Spleen (tissue), 11 donors: ENCODE measurements at regions not wholly inside any gene's neighbourhood (a gene's known extent, or its start where the extent isn't known, plus 50 kb on each side); places are given as distances from the start of the nearest gene placed in this dataset.

Source experiments
- DNase-seq: peaks from one replicate; pipeline ENCODE4 v3.0.0-alpha.2; 2020
- H3K27ac ChIP-seq, 8 donors: fragments of 200-600 bp; sonication (generic) in 7 of 8; 1 replicate in 4 of 8; 2 replicates in 4 of 8; pipeline versions ENCODE4 v1.5.0 to v1.8.0; 2016 to 2021; ENCODE audit warnings: inconsistent platforms in 4 of 8, mild to moderate bottlenecking in 4 of 8, moderate library complexity in 1 of 8
- H3K27me3 ChIP-seq, 7 donors: fragments of 200-600 bp; sonication (generic) in 6 of 7; replicated peaks in 1 of 7; 1 replicate in 4 of 7; 2 replicates in 3 of 7; pipeline versions ENCODE4 v1.5.0 to v1.8.0; 2016 to 2021; ENCODE audit warnings: inconsistent platforms in 3 of 7, mild to moderate bottlenecking in 1 of 7
- H3K36me3 ChIP-seq, 6 donors: fragments of 200-600 bp; sonication (generic) in 5 of 6; 1 replicate in 4 of 6; 2 replicates in 2 of 6; pipeline versions ENCODE4 v1.5.0 to v1.8.0; 2016 to 2021; ENCODE audit warnings: inconsistent platforms in 2 of 6
- H3K4me1 ChIP-seq, 6 donors: fragments of 200-600 bp; sonication (generic) in 5 of 6; 1 replicate in 3 of 6; 2 replicates in 3 of 6; pipeline versions ENCODE4 v1.5.0 to v1.8.0; 2016 to 2021; ENCODE audit warnings: inconsistent platforms in 3 of 6
- H3K4me3 ChIP-seq, 8 donors: fragments of 200-600 bp; sonication (generic) in 7 of 8; 1 replicate in 4 of 8; 2 replicates in 4 of 8; pipeline versions ENCODE4 v1.5.0 to v1.8.0; 2016 to 2021; ENCODE audit warnings: inconsistent platforms in 4 of 8, mild to moderate bottlenecking in 4 of 8, moderate library complexity in 2 of 8
- H3K9me3 ChIP-seq, 8 donors: fragments of 200-600 bp; sonication (generic) in 7 of 8; 1 replicate in 4 of 8; 2 replicates in 4 of 8; pipeline versions ENCODE4 v1.5.0 to v1.8.0; 2016 to 2021; ENCODE audit warnings: inconsistent platforms in 4 of 8
- CTCF ChIP-seq, 11 experiments: fragments of 200-600 bp in 7 of 11; fragments of 450-650 bp in 4 of 11; sonication (generic) in 4 of 11; IDR thresholded peaks in 8 of 11; conservative IDR thresholded peaks in 3 of 11; 1 replicate in 7 of 11; 2 replicates in 4 of 11; pipeline versions ENCODE4 v1.4.0 to v1.8.0; 2016 to 2021; ENCODE audit warnings: antibody characterized with exemption in 11 of 11, inconsistent platforms in 4 of 11, mild to moderate bottlenecking in 1 of 11
- POLR2A ChIP-seq, 3 donors: fragments of 450-650 bp; IDR thresholded peaks; one replicate each; pipeline ENCODE4 v1.5.1; 2017; ENCODE audit warnings: antibody characterized with exemption in 3 of 3, mild to moderate bottlenecking in 1 of 3
- POLR2AphosphoS5 ChIP-seq, 3 donors: sonication (generic); formaldehyde crosslinking; IDR thresholded peaks; one replicate each; pipeline ENCODE4 v1.5.1; 2017; ENCODE audit warnings: antibody characterized with exemption in 3 of 3
- WGBS, 5 donors: extraction: QIAGEN DNeasy Blood & Tissue Kit in 3 of 5; methylation state at CpG; one replicate each; pipeline versions ENCODE4 v1.1.5 to v1.1.7; 2013 to 2018; 5-methylcytosine and 5-hydroxymethylcytosine counted together
- intact Hi-C: fragments of 100-400 bp; cut with DNase I; formaldehyde crosslinking; loops from one replicate; pipeline ENCODE4 v1.15.0; 2023; ENCODE audit warnings: low total_unique reads
- donor health status: healthy with polysubstance abuse.
- donor health status: DM: no; HTN: no; CAD: no; lungs with moderate emphysema.
- donor health status: DM: no; HTN: no; CAD: no.
- donor health status: Bipolar disorder and iron deficiency.
- donor health status: healthy.
- donor health status: DM: no; HTN: no; CAD: no.
- donor health status: DM: yes; HTN: yes; CAD: no.

GRCh38 chr4:114087596-114088230, 108.3 kb upstream of the ARSJ start:
- intact Hi-C loops, result no loop called here
- Histone ChIP-seq H3K4me1 (no peaks in the 10 kb centered on the region), H3K36me3 (no peaks in the 10 kb centered on the region), H3K9me3 (no peaks in the 10 kb centered on the region), H3K27me3 (no peaks in the 10 kb centered on the region), H3K4me3 (no peak overlapping the region), H3K27ac (no peak overlapping the region)
- 56 to 81% (median 63%) methylated on average over 1 of the region's 1 CpG for WGBS, 5 donors
- no peak for DNase-seq
- no peak for TF ChIP-seq CTCF (IDR thresholded peaks at IDR 0.05 in 8 of 11, conservative IDR thresholded peaks at IDR 0.05 in 3 of 11)
- TF ChIP-seq POLR2AphosphoS5 (IDR thresholded peaks at IDR 0.05), result no peak
- TF ChIP-seq POLR2A (IDR thresholded peaks at IDR 0.05), result no peak

GRCh38 chr4:114088481-114088880, 109.0 kb upstream of the ARSJ start:
- TF ChIP-seq POLR2A (IDR thresholded peaks at IDR 0.05), result no peak
- no peak for TF ChIP-seq CTCF (IDR thresholded peaks at IDR 0.05 in 8 of 11, conservative IDR thresholded peaks at IDR 0.05 in 3 of 11)
- no peak for TF ChIP-seq POLR2AphosphoS5 (IDR thresholded peaks at IDR 0.05)
- no peaks in the 10 kb centered on the region for H3K4me1 ChIP-seq
- H3K9me3 ChIP-seq, result no peaks in the 10 kb centered on the region
- H3K27ac ChIP-seq, result no peak overlapping the region
- H3K27me3 ChIP-seq, result no peaks in the 10 kb centered on the region
- no peak overlapping the region for H3K4me3 ChIP-seq
- intact Hi-C loops, result no loop called here
- DNase-seq, result no peak
- no peaks in the 10 kb centered on the region for H3K36me3 ChIP-seq

DNA sequence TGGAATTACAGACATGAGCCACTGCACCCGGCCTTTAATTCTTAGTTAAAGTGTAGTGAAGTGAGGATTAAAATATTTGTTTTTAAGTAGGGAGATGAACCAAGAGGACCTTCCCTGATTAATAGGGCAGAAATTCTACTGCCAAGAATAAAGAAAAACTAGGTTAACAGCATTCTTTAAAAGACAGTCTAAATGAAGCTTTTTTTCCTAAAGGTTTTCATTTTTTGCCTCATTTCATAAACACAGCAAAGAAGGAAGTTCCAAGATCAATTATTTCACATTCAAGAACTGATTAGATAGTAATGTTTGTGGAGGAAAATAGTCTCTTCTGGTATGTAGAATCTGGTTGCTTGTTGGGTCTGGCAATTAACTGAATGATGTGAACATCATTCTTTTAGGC, 112.1 kb upstream of the ARSJ start:
- H3K27me3 ChIP-seq, result no peaks in the 10 kb centered on the region
- intact Hi-C loops, result no loop called here
- 75 to 88% (median 81%) methylated on average over 1 of the region's 1 CpG for WGBS, 5 donors
- TF ChIP-seq POLR2A (IDR thresholded peaks at IDR 0.05), result no peak
- TF ChIP-seq CTCF (IDR thresholded peaks at IDR 0.05 in 8 of 11, conservative IDR thresholded peaks at IDR 0.05 in 3 of 11), result no peak
- TF ChIP-seq POLR2AphosphoS5 (IDR thresholded peaks at IDR 0.05), result no peak
- H3K27ac ChIP-seq, result no peak overlapping the region
- H3K36me3 ChIP-seq, result no peaks in the 10 kb centered on the region
- H3K4me3 ChIP-seq, result no peak overlapping the region
- H3K4me1 ChIP-seq, result no peaks in the 10 kb centered on the region
- no peak for DNase-seq
- H3K9me3 ChIP-seq, result no peaks in the 10 kb centered on the region

GRCh38 chr4:114093221-114093715, 113.8 kb upstream of the ARSJ start:
- no peak overlapping the region for H3K4me3 ChIP-seq
- no peak for DNase-seq
- no peaks in the 10 kb centered on the region for H3K36me3 ChIP-seq

More at GRCh38 chr4:114093221-114093715, 113.8 kb upstream of the ARSJ start:
- H3K4me1 ChIP-seq, result no peaks in the 10 kb centered on the region
- no peaks in the 10 kb centered on the region for H3K27me3 ChIP-seq
- intact Hi-C loops, result no loop called here
- TF ChIP-seq POLR2A (IDR thresholded peaks at IDR 0.05) (no peak), CTCF (IDR thresholded peaks at IDR 0.05 in 8 of 11, conservative IDR thresholded peaks at IDR 0.05 in 3 of 11) (no peak), POLR2AphosphoS5 (IDR thresholded peaks at IDR 0.05) (no peak)
- no peaks in the 10 kb centered on the region for H3K9me3 ChIP-seq
- H3K27ac ChIP-seq, result no peak overlapping the region
